HG03064 (cell line): ENCODE measurements at regions not wholly inside any gene's neighbourhood (a gene's known extent, or its start where the extent isn't known, plus 50 kb on each side); places are given as distances from the start of the nearest gene placed in this dataset.
"Not testable (repeated sequence)": the region's sequence is repeated elsewhere in the genome, so short reads cannot be mapped to it uniquely, and the experiment has no call there.

Experiments used
- ATAC-seq: cut with Tn5 transposase; IDR thresholded peaks from one replicate; pipeline ENCODE4 v1.9.1; 2021; ENCODE audit warnings: low read depth; ENCODE audit not compliant: unreplicated experiment

DNA sequence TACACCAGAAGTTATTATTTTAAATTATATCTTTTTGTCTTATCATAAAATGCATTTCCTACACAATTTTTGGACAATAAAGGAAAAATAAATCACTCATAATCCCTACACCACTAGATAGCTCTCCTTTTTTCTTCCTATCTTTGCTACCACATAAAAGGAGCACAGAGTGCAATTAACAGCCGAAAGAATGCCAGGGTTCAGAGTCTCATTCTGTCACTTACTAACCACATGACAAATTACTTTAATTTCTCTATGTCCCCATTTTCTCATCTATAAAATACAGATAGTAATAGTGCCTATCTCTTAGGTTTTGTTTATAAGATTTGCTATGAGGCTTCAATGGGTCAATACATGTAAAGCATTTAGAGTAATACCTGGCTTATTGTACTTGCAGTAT is 158.7 kb upstream of the GRIN3A start:
- ATAC-seq, result no peak

- no peak for ATAC-seq
Observed at GRCh38 chr9:101893661-101894646, 155.5 kb upstream of the GRIN3A start.

DNA sequence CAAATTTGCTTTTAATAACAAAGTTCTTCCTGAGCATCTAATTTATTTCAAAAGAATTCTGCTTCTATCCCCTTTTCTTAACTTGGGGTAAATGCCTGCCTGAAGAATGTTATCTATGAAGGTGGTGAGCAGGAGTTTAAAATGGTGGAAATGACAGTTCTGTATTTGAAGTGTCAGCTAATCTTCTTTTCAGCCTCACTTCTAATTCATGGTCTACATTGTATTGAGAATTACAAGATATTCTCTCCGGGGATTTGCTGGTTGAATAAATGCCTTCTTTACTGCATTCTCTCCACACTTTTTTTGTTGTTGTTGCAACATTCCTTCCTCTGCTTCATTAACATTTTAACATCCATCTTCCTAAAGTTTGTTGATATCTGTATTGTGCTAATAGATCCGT is 143.1 kb upstream of the GRIN3A start:
- ATAC-seq, result no peak

DNA sequence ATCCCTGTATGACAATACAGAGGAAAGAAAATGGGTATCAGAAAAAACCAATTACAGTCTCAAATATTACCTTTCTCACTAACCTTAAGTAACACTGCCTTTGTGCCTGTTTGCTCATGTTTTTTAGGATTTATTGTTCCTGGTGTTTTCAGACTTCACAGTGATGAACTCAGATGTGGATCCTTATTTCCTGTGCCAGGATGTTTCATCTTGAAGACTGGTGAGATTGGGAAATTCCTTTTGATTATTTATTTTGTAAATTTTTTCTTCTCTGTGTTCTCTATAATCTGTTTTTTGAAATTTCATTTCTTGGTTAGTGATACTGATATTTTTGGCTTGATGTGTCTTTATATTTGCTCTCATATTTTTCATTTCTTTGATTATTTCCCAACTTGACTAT is 142.4 kb upstream of the GRIN3A start:
- ATAC-seq, result no peak

- no peak for ATAC-seq
Observed at GRCh38 chr9:101878734-101879133, 140.3 kb upstream of the GRIN3A start.

- no peak for ATAC-seq
Observed at GRCh38 chr9:101877439-101877838, 139.0 kb upstream of the GRIN3A start.

DNA sequence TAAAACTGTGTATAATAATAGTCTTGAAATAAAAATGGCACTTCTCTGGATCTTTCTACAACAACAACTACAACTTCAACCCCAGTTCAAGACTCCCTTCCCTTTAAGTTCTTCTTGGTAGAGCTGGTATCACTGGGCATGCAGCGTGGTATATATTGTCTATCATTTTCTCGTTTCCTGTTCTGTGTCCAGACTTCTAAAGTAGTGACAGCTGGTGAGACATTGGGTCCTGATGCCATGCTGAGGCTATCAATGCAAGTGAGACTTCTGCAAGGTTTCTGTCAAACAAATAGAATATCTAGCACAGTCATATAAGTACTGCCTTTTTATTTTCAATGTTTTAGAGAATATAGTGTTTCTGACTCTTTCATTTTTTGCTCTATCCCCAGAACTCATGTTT is 123.0 kb upstream of the GRIN3A start:
- no peak for ATAC-seq

DNA sequence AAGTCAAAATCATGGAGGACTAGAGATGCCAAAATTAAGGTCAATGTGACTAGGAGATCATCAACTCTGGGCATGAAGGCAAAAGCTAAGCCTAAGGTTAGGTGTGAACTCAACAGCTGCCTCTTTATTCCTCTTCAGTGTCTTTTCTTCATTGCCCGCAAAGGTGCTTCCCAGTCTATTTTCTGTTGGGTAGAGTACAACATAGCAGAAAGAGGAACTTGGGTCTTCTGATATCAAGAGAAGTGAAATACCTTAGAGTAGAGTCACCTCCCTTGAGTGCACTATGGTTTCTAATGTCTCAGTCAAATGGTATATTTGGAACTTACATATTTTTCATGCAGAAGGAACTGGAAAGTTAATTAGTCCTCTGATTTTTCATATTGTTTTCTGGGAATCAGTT is 122.5 kb upstream of the GRIN3A start:
- ATAC-seq, result no peak

GRCh38 chr9:101859620-101860019 is 121.2 kb upstream of the GRIN3A start:
- ATAC-seq, result no peak

DNA sequence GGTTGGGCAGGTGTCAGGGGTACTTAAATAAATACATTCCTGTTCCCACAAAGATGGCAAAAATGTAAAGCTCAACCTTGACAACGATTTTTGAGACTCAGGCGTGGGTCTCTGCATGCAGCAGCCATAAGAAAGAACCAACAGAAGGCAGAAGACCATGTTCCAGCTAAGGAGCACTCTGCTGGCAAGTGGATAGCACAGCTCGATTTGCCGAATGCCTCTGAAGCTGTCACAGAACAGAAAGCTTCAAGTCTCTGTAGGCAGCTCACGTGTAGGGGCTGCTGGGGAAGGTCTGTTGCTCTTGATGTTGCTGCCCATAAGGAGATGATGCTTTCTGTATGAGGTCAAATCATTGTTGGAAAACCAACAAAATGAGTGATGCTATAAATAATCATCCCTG is 119.6 kb upstream of the GRIN3A start:
- ATAC-seq, result no peak

DNA sequence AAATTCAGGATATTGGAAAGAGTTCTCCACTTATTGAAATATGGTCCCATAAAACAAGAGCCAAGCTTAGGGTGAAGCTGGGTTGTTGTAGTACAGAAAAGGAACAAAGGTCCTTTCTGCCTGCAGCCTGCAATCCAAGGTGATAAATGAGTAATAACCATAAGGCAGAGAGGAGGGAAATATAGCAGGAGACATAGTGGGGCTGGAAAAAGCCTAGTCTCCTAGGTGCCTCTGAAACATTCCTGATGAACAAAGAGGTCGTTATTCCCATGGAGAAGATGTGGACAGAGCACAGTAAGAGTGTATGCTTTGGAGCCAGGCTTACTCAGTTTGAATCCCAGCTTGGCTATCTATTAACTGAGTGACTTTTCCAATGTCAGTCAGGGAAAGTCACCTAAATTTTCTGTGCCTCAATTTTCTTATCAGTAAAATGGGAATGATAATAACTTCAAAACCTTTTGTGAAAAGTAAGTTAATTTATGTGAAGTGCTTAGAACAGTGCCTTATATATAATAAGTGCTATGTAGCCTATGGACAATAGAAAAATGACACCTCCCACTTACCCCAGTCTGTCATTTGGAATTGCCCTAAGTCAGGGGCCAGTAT is 110.8 kb upstream of the GRIN3A start:
- no peak for ATAC-seq

DNA sequence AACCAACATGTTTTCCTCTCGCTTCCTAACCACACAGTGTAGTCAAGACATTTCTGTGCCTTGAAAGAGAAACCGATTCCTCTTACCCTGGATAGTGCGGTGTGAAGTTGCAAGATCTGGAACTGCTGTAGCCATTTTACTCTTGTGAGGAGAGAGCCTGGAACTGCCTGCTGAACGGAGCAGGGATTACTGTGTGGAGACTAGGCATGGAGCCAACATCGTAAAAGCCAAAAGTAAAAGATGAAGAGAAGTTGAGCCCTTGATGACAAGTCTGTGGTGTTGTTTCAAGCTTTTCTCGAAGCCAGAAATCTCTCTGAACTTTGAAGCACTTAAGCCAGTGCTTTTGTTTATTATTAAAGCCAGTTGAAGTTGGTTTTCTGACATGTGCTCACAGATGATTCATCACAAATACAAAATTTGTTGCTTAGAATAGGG is 110.1 kb upstream of the GRIN3A start:
- ATAC-seq, result no peak

DNA sequence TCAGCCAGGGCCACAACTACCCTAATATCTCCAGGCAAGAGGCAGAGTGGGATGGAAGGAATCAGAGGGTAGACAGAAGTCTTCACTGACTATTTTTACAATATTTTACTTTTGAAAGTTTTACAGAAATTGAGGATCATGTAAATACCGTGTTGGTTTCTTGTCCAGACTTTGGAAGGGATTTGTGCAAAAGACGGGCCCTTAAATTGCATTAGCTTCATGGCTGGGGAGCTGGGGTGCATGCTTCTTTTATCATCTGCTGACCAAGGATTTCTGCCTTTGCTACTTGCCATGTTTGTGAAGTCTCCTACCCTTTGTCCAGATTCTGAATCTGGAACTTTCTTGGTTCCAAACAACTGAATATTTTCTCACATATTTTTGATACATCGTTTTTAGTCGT is 107.7 kb upstream of the GRIN3A start:
- ATAC-seq, result no peak

GRCh38 chr9:101840694-101841188 is 102.3 kb upstream of the GRIN3A start:
- no peak for ATAC-seq

- ATAC-seq, result not testable (repeated sequence)
Observed at GRCh38 chr9:101838988-101839387, 100.5 kb upstream of the GRIN3A start.

DNA sequence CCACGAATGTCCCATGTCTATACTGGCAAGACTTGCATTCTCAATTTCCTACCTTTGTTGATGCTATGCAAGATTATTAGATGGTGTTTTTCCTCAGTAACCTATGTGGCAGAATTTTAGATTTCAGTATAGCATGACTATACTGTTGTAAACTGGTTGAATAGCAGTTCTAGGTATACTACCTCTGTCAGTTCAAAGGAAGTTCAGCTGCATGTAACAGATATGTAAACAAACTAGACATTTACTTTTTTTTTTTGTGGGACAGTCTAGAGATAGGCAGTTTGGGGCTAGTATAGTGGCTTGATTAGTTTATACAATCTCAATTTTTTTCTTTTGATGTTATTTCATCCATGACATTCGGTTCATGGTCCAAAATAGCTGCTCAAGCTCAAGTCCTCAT is 97.6 kb upstream of the GRIN3A start:
- ATAC-seq, result no peak

DNA sequence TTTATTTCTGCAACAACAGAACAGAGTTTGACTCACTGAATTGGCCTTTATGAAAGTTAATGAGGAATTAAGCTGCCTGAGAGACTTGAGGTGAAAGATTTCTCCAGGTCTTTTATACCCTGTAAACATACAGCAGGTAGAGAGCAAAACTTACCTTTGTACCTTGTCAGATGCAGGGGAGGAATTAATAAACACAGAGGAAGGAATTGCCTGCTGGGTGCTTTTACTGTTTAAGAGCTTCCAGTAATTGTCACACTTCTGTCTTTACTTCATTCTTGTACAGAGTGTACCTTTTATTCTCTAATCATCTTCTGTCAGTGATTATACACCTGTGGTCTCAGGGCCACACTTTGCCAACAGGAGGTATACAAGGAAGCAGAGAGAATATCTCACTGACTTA is 94.0 kb upstream of the GRIN3A start:
- no peak for ATAC-seq

GRCh38 chr9:101821450-101821849 is 83.0 kb upstream of the GRIN3A start:
- ATAC-seq, result not testable (repeated sequence)

DNA sequence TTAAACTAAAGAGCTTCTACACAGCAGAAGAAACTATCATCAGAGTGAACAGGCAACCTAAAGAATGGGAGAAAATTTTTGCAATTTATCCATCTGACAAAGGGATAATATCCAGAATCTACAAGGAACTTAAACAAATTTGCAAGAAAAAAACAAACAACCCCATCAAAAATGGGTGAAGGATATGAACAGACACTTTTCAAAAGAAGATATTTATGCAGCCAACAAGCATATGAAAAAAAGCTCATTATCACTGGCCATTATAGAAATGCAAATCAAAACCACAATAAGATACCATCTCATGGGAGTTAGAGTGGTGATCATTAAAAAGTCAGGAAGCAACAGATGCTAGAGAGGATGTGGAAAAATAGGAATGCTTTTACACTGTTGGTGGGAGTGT is 82.5 kb upstream of the GRIN3A start:
- not testable (repeated sequence) for ATAC-seq

- ATAC-seq, result no peak
Observed at GRCh38 chr9:101814064-101814463, 75.6 kb upstream of the GRIN3A start.

DNA sequence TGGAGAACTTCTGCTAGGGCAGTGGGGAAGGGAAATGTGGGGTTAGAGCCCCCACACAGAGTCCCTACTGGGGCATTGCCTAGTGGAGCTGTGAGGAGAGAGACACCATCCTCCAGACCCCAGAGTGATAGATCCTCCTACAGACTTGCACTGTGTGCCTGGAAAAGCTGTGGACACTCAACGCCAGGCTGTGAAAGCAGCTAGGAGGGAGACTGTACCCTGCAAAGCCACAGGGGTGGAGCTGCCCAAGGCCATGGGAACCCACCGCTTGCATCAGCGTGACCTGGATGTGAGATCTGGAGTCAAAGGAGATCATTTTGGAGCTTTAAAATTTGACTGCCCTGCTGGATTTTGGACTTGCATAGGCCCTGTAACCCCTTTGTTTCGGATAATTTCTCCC is 69.4 kb upstream of the GRIN3A start:
- ATAC-seq, result not testable (repeated sequence)

DNA sequence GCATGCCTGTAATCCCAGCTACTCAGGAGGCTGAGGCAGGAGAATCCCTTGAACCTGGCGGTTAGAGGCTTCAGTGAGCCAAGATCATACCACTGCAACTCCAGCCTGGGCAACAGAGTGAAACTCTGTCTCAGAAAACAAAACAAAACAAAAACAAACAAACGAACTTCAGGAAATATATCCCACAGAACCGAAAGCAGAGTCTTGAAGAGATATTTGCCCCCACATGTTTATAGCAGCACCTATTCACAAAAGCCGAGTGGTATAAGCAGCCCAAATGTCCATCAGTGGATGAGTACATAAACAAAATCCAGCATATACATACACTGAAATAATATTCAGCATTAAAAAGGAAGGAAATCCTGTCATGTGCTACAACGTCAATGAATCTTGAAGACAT is 57.6 kb upstream of the GRIN3A start:
- no peak for ATAC-seq
